ENCODE measurements at regions not wholly inside any gene's neighbourhood (a gene's known extent, or its start where the extent isn't known, plus 50 kb on each side); places are given as distances from the start of the nearest gene placed in this dataset.

- no peak for TF ChIP-seq EZH2 (IDR thresholded peaks at IDR 0.05)
- TF ChIP-seq POLR2AphosphoS5 (IDR thresholded peaks at IDR 0.05; ENCODE audit: borderline replicate concordance, low read depth, low read length) = no peak
- TF ChIP-seq FOXP2 (optimal IDR thresholded peaks at IDR 0.05; ENCODE audit: control extremely low read depth, extremely low read length, insufficient read depth) = no peak
Observed at GRCh38 chr13:105436943-105437342, 1098.5 kb downstream of the EFNB2 start.

Measured in SK-N-MC (cell line).